T-helper 1 cell treated with Interleukin-12 subunit alpha and Interleukin-12 subunit beta and Interleukin-4 antibody, amounts not matched to agents 30 ng/mL and 1 ng/mL, for 36 hours (primary cell): ENCODE measurements at regions not wholly inside any gene's neighbourhood (a gene's known extent, or its start where the extent isn't known, plus 50 kb on each side); places are given as distances from the start of the nearest gene placed in this dataset.
"Not testable (repeated sequence)": the region's sequence is repeated elsewhere in the genome, so short reads cannot be mapped to it uniquely, and the experiment has no call there.

Experiments
- intact Hi-C: fragments of 100-400 bp; cut with micrococcal nuclease; formaldehyde crosslinking; loops from one replicate; pipeline ENCODE4 v1.15.1; 2024

DNA sequence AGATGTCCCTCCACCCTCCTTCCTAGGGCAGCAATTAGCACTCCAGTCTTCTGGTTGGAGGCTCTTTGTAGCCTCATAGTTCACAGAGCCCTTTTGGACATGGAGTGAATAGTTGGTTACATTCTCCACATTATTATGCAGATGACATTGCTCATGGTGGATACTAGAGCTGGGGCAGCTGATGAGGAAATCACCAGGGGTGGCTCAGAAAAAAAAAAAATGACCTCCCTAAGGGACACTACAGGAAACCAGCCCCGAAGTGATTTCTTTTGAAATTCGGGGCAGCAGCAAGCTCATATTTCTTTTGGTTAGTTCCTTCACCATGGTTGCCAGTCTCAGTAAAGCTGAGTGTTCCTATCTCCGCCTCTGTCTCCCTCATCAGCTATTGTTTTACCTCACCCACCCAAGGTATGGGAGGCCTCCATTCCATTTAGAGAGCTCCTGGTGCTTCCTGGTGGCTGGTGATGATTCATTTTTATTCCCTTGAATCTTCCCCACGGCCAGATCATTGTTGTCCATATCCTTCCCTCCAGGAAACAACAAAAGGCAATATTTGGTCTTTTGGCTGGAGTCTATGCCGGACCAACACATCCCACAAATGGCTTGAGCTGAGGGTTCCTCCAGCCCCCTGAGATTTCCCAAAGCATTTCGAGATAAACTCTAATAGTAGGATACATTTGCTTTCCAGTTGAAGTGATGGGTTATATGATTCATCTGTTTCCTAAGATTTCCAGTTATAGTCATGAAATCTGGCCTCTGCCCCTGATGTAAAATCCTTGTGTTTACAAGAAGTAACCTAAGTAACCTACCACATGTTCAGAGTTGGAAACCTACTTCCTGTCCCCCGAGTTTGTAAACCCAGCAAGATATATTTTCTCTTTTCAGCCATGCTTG is 56.2 kb upstream of the NID2 start:
- intact Hi-C loops, result no loop called here

GRCh38 chr14:52122163-52122562 is 53.3 kb upstream of the NID2 start:
- intact Hi-C loops, result not testable (repeated sequence)

- intact Hi-C loops, result no loop called here
Measured at GRCh38 chr14:52121441-52121840, 52.6 kb upstream of the NID2 start.

- intact Hi-C loops, result no loop called here
Measured at GRCh38 chr14:52119030-52119429, 50.2 kb upstream of the NID2 start.
